Osteoblast (primary cell): ENCODE measurements at regions not wholly inside any gene's neighbourhood (a gene's known extent, or its start where the extent isn't known, plus 50 kb on each side); places are given as distances from the start of the nearest gene placed in this dataset.
"Not testable (repeated sequence)": the region's sequence is repeated elsewhere in the genome, so short reads cannot be mapped to it uniquely, and the experiment has no call there.

Source experiments
- DNase-seq: peaks from one replicate; pipeline ENCODE4 v3.0.0; 2011; ENCODE audit warnings: low spot score, mixed read lengths; ENCODE audit not compliant: insufficient read length; ENCODE audit errors: missing footprints
- H2AFZ ChIP-seq: 2 replicates; pipeline ENCODE4 v1.6.0; 2011; ENCODE audit warnings: mild to moderate bottlenecking, low read length
- H3K27ac ChIP-seq: 2 replicates; pipeline ENCODE4 v1.5.1; 2011; ENCODE audit warnings: mild to moderate bottlenecking, low read depth, low read length, moderate library complexity
- H3K27me3 ChIP-seq: 2 replicates; pipeline ENCODE4 v1.6.0; 2012; ENCODE audit warnings: mild to moderate bottlenecking, control low read depth, inconsistent platforms, low read length, moderate library complexity; ENCODE audit not compliant: insufficient read depth
- H3K36me3 ChIP-seq: 2 replicates; pipeline ENCODE4 v1.5.1; 2011; ENCODE audit warnings: mild to moderate bottlenecking, low read length, control low read depth, moderate library complexity; ENCODE audit not compliant: insufficient read depth
- H3K4me1 ChIP-seq: 2 replicates; pipeline ENCODE4 v1.5.1; 2011; ENCODE audit warnings: mild to moderate bottlenecking, low read length, control low read depth, moderate library complexity; ENCODE audit not compliant: insufficient read depth
- H3K4me2 ChIP-seq: 2 replicates; pipeline ENCODE4 v1.6.0; 2011; ENCODE audit warnings: mild to moderate bottlenecking, low read length; ENCODE audit not compliant: insufficient read depth
- H3K4me3 ChIP-seq: fragments of 200-600 bp; sonication (generic); 3 replicates; pipeline ENCODE4 v1.5.1; 2012; ENCODE audit warnings: mild to moderate bottlenecking, low read length, inconsistent platforms; ENCODE audit not compliant: insufficient read depth
- H3K79me2 ChIP-seq: 2 replicates; pipeline ENCODE4 v1.6.0; 2012; ENCODE audit warnings: mild to moderate bottlenecking, low read length, control low read depth, inconsistent platforms; ENCODE audit not compliant: insufficient read depth
- H3K9me3 ChIP-seq: 2 replicates; pipeline ENCODE4 v1.5.1; 2011; ENCODE audit warnings: low read depth, low read length, control low read depth
- H4K20me1 ChIP-seq: 2 replicates; pipeline ENCODE4 v1.6.0; 2012; ENCODE audit warnings: mild to moderate bottlenecking, low read length, control low read depth; ENCODE audit not compliant: insufficient read depth
- CTCF ChIP-seq: IDR thresholded peaks from 2 replicates; pipeline ENCODE4 v1.5.1; 2011; ENCODE audit warnings: mild to moderate bottlenecking, low read depth, low read length, moderate library complexity; ENCODE audit errors: extremely low read depth

GRCh38 chr10:78236416-78237015 lies 202.9 kb downstream of the RPS24 start:
- no peak overlapping the region for H3K4me3 ChIP-seq
- H3K27me3 ChIP-seq, result no peaks in the 10 kb centered on the region
- TF ChIP-seq CTCF, result no peak
- no peak for DNase-seq
- no peaks in the 10 kb centered on the region for H3K36me3 ChIP-seq
- no peaks in the 10 kb centered on the region for H3K9me3 ChIP-seq
- H3K4me1 ChIP-seq, result no peaks in the 10 kb centered on the region
- H3K79me2 ChIP-seq, result no peaks in the 10 kb centered on the region
- H3K4me2 ChIP-seq, result no peak overlapping the region
- H3K27ac ChIP-seq, result no peak overlapping the region
- H4K20me1 ChIP-seq, result no peaks in the 10 kb centered on the region
- H2AFZ ChIP-seq, result no peak overlapping the region

- not testable (repeated sequence) for H2AFZ ChIP-seq, H3K4me1 ChIP-seq, H3K9me3 ChIP-seq, H4K20me1 ChIP-seq, H3K4me2 ChIP-seq, H3K4me3 ChIP-seq, H3K36me3 ChIP-seq, H3K27ac ChIP-seq, DNase-seq, H3K27me3 ChIP-seq, H3K79me2 ChIP-seq
Measured at GRCh38 chr10:78237951-78238350, 204.3 kb downstream of the RPS24 start.

GRCh38 chr10:78247266-78247665 lies 213.6 kb downstream of the RPS24 start:
- Histone ChIP-seq H4K20me1 (no peaks in the 10 kb centered on the region), H3K4me1 (peaks cover 27% of the 10 kb centered on the region), H3K27me3 (no peaks in the 10 kb centered on the region), H2AFZ (no peak overlapping the region), H3K4me3 (no peak overlapping the region), H3K4me2 (no peak overlapping the region), H3K36me3 (no peaks in the 10 kb centered on the region), H3K79me2 (no peaks in the 10 kb centered on the region), H3K27ac (no peak overlapping the region), H3K9me3 (no peaks in the 10 kb centered on the region)
- no peak for TF ChIP-seq CTCF
- no peak for DNase-seq

GRCh38 chr10:78247821-78248220 lies 214.2 kb downstream of the RPS24 start:
- H3K4me1 ChIP-seq, result peaks cover 27% of the 10 kb centered on the region
- DNase-seq, result no peak
- H3K79me2 ChIP-seq, result no peaks in the 10 kb centered on the region
- H3K4me2 ChIP-seq, result peak overlapping the region; percentile 79
- H3K27ac ChIP-seq, result peak overlapping the region; percentile 85
- H4K20me1 ChIP-seq, result no peaks in the 10 kb centered on the region
- H3K4me3 ChIP-seq, result no peak overlapping the region
- H3K36me3 ChIP-seq, result no peaks in the 10 kb centered on the region
- no peaks in the 10 kb centered on the region for H3K27me3 ChIP-seq
- H2AFZ ChIP-seq, result peak overlapping the region; percentile 83
- H3K9me3 ChIP-seq, result no peaks in the 10 kb centered on the region
- no peak for TF ChIP-seq CTCF
